ENCODE measurements at regions not wholly inside any gene's neighbourhood (a gene's known extent, or its start where the extent isn't known, plus 50 kb on each side); places are given as distances from the start of the nearest gene placed in this dataset.
"Not testable (repeated sequence)": the region's sequence is repeated elsewhere in the genome, so short reads cannot be mapped to it uniquely, and the experiment has no call there.

- no peaks in the 10 kb centered on the region for H3K4me1 ChIP-seq (ENCODE audit: control insufficient read depth, insufficient read depth, low read length, poor library complexity, severe bottlenecking)
- H3K9me3 Mint-ChIP-seq, result peaks cover 0 to 15% (median 5%) of the 10 kb centered on the region in 7 donors
- no peak for DNase-seq
- no peak for ATAC-seq (ENCODE audit: low read depth in 2 of 2)
- no peaks in the 10 kb centered on the region for H3K27me3 Mint-ChIP-seq
- H3K9me3 ChIP-seq (ENCODE audit: control insufficient read depth in 2 of 2, low read length in 2 of 2), result no peaks in the 10 kb centered on the region
- no peaks in the 10 kb centered on the region for H3K27me3 ChIP-seq (ENCODE audit: control insufficient read depth, insufficient read depth, low read length)
- no peaks in the 10 kb centered on the region for H3K36me3 Mint-ChIP-seq
- H3K4me3 ChIP-seq (ENCODE audit: low read depth, low read length), result no peak overlapping the region
- no peaks in the 10 kb centered on the region for H3K36me3 ChIP-seq (ENCODE audit: control insufficient read depth, insufficient read depth, low read length)
- H3K4me3 Mint-ChIP-seq, result no peak overlapping the region
- H3K27ac Mint-ChIP-seq, result no peak overlapping the region
- H3K4me1 Mint-ChIP-seq, result no peaks in the 10 kb centered on the region
- no peak overlapping the region for H3K27ac ChIP-seq (ENCODE audit: insufficient read depth, low read length, poor library complexity, severe bottlenecking)
Measured at GRCh38 chr3:86887876-86888275, 103.1 kb downstream of the VGLL3 start.

DNA sequence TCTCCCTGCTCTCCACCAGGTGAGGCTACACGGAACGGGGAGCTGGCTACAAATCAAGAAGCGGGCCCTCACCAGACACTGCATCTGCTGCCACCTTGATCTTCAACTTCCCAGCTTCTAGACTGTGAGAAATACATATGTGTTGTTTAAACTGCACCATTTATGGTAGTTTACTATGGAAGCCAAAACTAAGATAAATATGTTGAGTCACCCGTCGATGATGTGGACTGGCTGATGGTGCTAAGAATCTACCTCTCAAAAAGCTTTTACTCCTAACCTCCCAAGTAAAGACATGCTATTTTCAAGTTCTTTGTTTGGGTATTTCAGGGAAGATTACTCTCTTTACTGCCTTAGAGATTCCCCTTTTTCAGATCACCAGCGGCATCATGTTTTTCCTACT, 110.9 kb downstream of the VGLL3 start:
- H3K27me3 Mint-ChIP-seq, result no peaks in the 10 kb centered on the region
- peaks cover 4 to 19% (median 8%) of the 10 kb centered on the region in 7 donors for H3K9me3 Mint-ChIP-seq
- no peaks in the 10 kb centered on the region for H3K4me1 Mint-ChIP-seq
- Histone ChIP-seq H3K27ac (ENCODE audit: insufficient read depth, low read length, poor library complexity, severe bottlenecking) (no peak overlapping the region), H3K4me3 (ENCODE audit: low read depth, low read length) (no peak overlapping the region), H3K4me1 (ENCODE audit: control insufficient read depth, insufficient read depth, low read length, poor library complexity, severe bottlenecking) (no peaks in the 10 kb centered on the region), H3K27me3 (ENCODE audit: control insufficient read depth, insufficient read depth, low read length) (no peaks in the 10 kb centered on the region), H3K9me3 (ENCODE audit: control insufficient read depth in 2 of 2, low read length in 2 of 2) (no peaks in the 10 kb centered on the region), H3K36me3 (ENCODE audit: control insufficient read depth, insufficient read depth, low read length) (no peaks in the 10 kb centered on the region)
- DNase-seq (no peak), ATAC-seq (ENCODE audit: low read depth in 2 of 2) (no peak)
- no peak overlapping the region for H3K27ac Mint-ChIP-seq
- H3K36me3 Mint-ChIP-seq, result no peaks in the 10 kb centered on the region
- no peak overlapping the region for H3K4me3 Mint-ChIP-seq

DNA sequence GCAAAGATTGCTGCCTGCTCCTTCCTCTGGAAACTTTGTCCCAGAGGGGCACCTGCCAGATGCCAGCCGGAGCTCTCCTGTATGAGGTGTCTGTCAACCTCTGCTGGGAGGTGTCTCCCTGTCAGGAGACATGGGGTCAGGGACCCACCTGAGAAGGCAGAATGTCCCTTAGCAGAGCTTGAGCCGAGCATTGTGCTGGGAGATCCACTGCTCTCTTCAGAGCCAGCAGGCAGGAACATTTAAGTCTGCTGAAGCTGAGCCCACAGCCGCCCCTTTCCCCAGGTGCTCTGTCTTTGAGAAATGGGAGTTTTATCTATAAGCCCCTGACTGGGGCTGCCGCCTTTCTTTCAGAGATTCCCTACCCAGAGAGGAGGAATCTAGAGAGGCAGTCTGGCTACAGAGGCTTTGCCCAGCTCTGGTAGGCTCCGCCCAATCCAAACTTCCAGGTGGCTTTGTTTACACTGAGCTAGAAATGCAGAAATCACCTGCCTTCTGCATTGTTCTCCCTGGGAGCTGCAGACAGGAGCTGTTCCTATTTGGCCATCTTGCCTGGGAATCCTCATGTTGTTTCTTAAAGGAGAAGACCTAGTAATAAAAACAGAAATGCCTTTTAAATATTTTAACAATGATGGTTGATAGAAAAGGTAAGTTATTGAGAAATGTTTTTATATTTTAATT, 114.3 kb downstream of the VGLL3 start:
- H3K27me3 ChIP-seq (ENCODE audit: control insufficient read depth, insufficient read depth, low read length); H3K4me3 ChIP-seq (ENCODE audit: low read depth, low read length); H3K9me3 ChIP-seq (ENCODE audit: control insufficient read depth in 2 of 2, low read length in 2 of 2); H3K36me3 ChIP-seq (ENCODE audit: control insufficient read depth, insufficient read depth, low read length); H3K27me3 Mint-ChIP-seq; H3K27ac ChIP-seq (ENCODE audit: insufficient read depth, low read length, poor library complexity, severe bottlenecking); H3K36me3 Mint-ChIP-seq; DNase-seq; ATAC-seq (ENCODE audit: low read depth in 2 of 2); H3K27ac Mint-ChIP-seq; H3K4me1 Mint-ChIP-seq; H3K4me1 ChIP-seq (ENCODE audit: control insufficient read depth, insufficient read depth, low read length, poor library complexity, severe bottlenecking); H3K4me3 Mint-ChIP-seq: not testable (repeated sequence)
- H3K9me3 Mint-ChIP-seq, result peaks cover 4 to 28% (median 7%) of the 10 kb centered on the region in 7 donors

- H3K4me3 ChIP-seq (ENCODE audit: low read depth, low read length); H3K27me3 Mint-ChIP-seq; ATAC-seq (ENCODE audit: low read depth in 2 of 2); H3K27ac Mint-ChIP-seq; H3K4me1 Mint-ChIP-seq; H3K4me3 Mint-ChIP-seq; H3K27me3 ChIP-seq (ENCODE audit: control insufficient read depth, insufficient read depth, low read length); DNase-seq; H3K27ac ChIP-seq (ENCODE audit: insufficient read depth, low read length, poor library complexity, severe bottlenecking); H3K9me3 ChIP-seq (ENCODE audit: control insufficient read depth in 2 of 2, low read length in 2 of 2); H3K36me3 Mint-ChIP-seq; H3K36me3 ChIP-seq (ENCODE audit: control insufficient read depth, insufficient read depth, low read length); H3K4me1 ChIP-seq (ENCODE audit: control insufficient read depth, insufficient read depth, low read length, poor library complexity, severe bottlenecking): not testable (repeated sequence)
- peaks cover 4 to 26% (median 6%) of the 10 kb centered on the region in 7 donors for H3K9me3 Mint-ChIP-seq
Measured at GRCh38 chr3:86874790-86875189, 116.2 kb downstream of the VGLL3 start.

GRCh38 chr3:86869566-86869965, 121.4 kb downstream of the VGLL3 start:
- H3K36me3 ChIP-seq (ENCODE audit: control insufficient read depth, insufficient read depth, low read length), result no peaks in the 10 kb centered on the region
- no peaks in the 10 kb centered on the region for H3K4me1 ChIP-seq (ENCODE audit: control insufficient read depth, insufficient read depth, low read length, poor library complexity, severe bottlenecking)
- no peak overlapping the region for H3K4me3 Mint-ChIP-seq
- ATAC-seq (ENCODE audit: low read depth in 2 of 2) (no peak), DNase-seq (no peak)
- no peak overlapping the region for H3K4me3 ChIP-seq (ENCODE audit: low read depth, low read length)
- no peaks in the 10 kb centered on the region for H3K9me3 ChIP-seq (ENCODE audit: control insufficient read depth in 2 of 2, low read length in 2 of 2)
- no peak overlapping the region for H3K27ac Mint-ChIP-seq
- no peaks in the 10 kb centered on the region for H3K4me1 Mint-ChIP-seq
- peaks cover 4% of the 10 kb centered on the region for H3K27me3 Mint-ChIP-seq
- H3K27ac ChIP-seq (ENCODE audit: insufficient read depth, low read length, poor library complexity, severe bottlenecking), result no peak overlapping the region
- H3K9me3 Mint-ChIP-seq, result peaks cover 1 to 26% (median 9%) of the 10 kb centered on the region in 7 donors
- H3K27me3 ChIP-seq (ENCODE audit: control insufficient read depth, insufficient read depth, low read length), result no peaks in the 10 kb centered on the region
- no peaks in the 10 kb centered on the region for H3K36me3 Mint-ChIP-seq

DNA sequence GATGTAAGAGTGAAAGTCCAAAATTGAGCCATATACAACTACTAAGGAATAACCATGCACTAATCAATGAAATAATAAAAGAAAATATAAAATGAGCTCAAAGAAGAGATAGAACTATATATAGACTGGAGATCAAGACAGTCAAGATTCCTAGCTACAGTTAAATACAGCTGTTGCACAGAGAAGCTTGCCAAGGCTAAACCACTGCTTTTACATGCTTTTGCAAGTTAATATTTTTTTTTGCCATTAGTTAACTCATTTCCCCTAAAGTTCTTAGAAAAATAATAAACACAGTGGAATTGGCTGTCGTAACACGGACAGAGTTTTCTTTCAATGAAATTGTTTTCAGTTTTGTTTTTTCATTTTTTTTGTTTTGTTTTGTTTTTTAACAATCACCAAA, 123.0 kb downstream of the VGLL3 start:
- peaks cover 0 to 20% (median 5%) of the 10 kb centered on the region in 7 donors for H3K9me3 Mint-ChIP-seq

DNA sequence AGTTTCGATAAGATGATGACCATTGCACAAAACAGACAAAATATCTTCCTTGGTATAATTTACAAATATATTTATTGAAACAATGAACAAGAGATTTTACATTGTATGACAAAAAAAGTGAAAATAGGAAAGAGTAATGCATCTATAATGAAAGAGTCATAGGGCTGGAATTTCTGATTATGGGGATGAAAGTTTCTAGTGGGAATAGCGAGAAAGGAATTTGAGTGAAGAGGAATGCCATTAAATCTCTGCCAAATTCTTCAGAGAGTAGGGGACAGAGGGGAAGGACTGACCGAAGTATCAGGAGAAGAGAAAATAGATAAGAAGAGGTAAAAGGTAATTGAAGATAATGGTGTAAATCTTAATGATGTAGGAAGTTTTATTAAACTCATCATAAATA, 125.4 kb downstream of the VGLL3 start:
- Mint-ChIP-seq H3K27ac (no peak overlapping the region), H3K4me1 (no peaks in the 10 kb centered on the region), H3K27me3 (no peaks in the 10 kb centered on the region), H3K36me3 (no peaks in the 10 kb centered on the region), H3K9me3 (peaks cover 0 to 12% (median 9%) of the 10 kb centered on the region in 7 donors), H3K4me3 (no peak overlapping the region)
- DNase-seq (no peak), ATAC-seq (ENCODE audit: low read depth in 2 of 2) (no peak)
- Histone ChIP-seq H3K4me3 (ENCODE audit: low read depth, low read length) (no peak overlapping the region), H3K27ac (ENCODE audit: insufficient read depth, low read length, poor library complexity, severe bottlenecking) (no peak overlapping the region), H3K36me3 (ENCODE audit: control insufficient read depth, insufficient read depth, low read length) (no peaks in the 10 kb centered on the region), H3K27me3 (ENCODE audit: control insufficient read depth, insufficient read depth, low read length) (no peaks in the 10 kb centered on the region), H3K9me3 (ENCODE audit: control insufficient read depth in 2 of 2, low read length in 2 of 2) (no peaks in the 10 kb centered on the region), H3K4me1 (ENCODE audit: control insufficient read depth, insufficient read depth, low read length, poor library complexity, severe bottlenecking) (no peaks in the 10 kb centered on the region)

More for the DNA sequence above, 123.0 kb downstream of the VGLL3 start:
- H3K27me3 Mint-ChIP-seq, result no peaks in the 10 kb centered on the region
- H3K27me3 ChIP-seq (ENCODE audit: control insufficient read depth, insufficient read depth, low read length), result no peaks in the 10 kb centered on the region
- no peaks in the 10 kb centered on the region for H3K4me1 ChIP-seq (ENCODE audit: control insufficient read depth, insufficient read depth, low read length, poor library complexity, severe bottlenecking)
- H3K27ac ChIP-seq (ENCODE audit: insufficient read depth, low read length, poor library complexity, severe bottlenecking), result no peak overlapping the region
- no peaks in the 10 kb centered on the region for H3K36me3 Mint-ChIP-seq
- no peaks in the 10 kb centered on the region for H3K4me1 Mint-ChIP-seq
- no peak overlapping the region for H3K4me3 Mint-ChIP-seq
- H3K27ac Mint-ChIP-seq, result no peak overlapping the region
- H3K4me3 ChIP-seq (ENCODE audit: low read depth, low read length), result no peak overlapping the region
- H3K36me3 ChIP-seq (ENCODE audit: control insufficient read depth, insufficient read depth, low read length), result no peaks in the 10 kb centered on the region
- no peaks in the 10 kb centered on the region for H3K9me3 ChIP-seq (ENCODE audit: control insufficient read depth in 2 of 2, low read length in 2 of 2)
- no peak for DNase-seq
- no peak for ATAC-seq (ENCODE audit: low read depth in 2 of 2)

- no peaks in the 10 kb centered on the region for H3K36me3 ChIP-seq (ENCODE audit: control insufficient read depth, insufficient read depth, low read length)
- H3K9me3 ChIP-seq (ENCODE audit: control insufficient read depth in 2 of 2, low read length in 2 of 2), result no peaks in the 10 kb centered on the region
- no peaks in the 10 kb centered on the region for H3K27me3 ChIP-seq (ENCODE audit: control insufficient read depth, insufficient read depth, low read length)
- no peak for ATAC-seq (ENCODE audit: low read depth in 2 of 2)
- H3K4me3 ChIP-seq (ENCODE audit: low read depth, low read length), result no peak overlapping the region
- H3K27me3 Mint-ChIP-seq, result no peaks in the 10 kb centered on the region
- DNase-seq, result no peak
- H3K4me1 Mint-ChIP-seq, result no peaks in the 10 kb centered on the region
- H3K36me3 Mint-ChIP-seq, result no peaks in the 10 kb centered on the region
- no peak overlapping the region for H3K27ac ChIP-seq (ENCODE audit: insufficient read depth, low read length, poor library complexity, severe bottlenecking)
- H3K27ac Mint-ChIP-seq, result no peak overlapping the region
- H3K4me1 ChIP-seq (ENCODE audit: control insufficient read depth, insufficient read depth, low read length, poor library complexity, severe bottlenecking), result no peaks in the 10 kb centered on the region
- H3K4me3 Mint-ChIP-seq, result no peak overlapping the region
- peaks cover 0 to 8% (median 5%) of the 10 kb centered on the region in 7 donors for H3K9me3 Mint-ChIP-seq
Measured at GRCh38 chr3:86856711-86857110, 134.2 kb downstream of the VGLL3 start.

Measured in CD4-positive, CD25-positive, alpha-beta regulatory T cell (primary cell).